ENCODE measurements at regions not wholly inside any gene's neighbourhood (a gene's known extent, or its start where the extent isn't known, plus 50 kb on each side); places are given as distances from the start of the nearest gene placed in this dataset.

- H2BK5ac ChIP-seq (ENCODE audit: low read depth, low read length, poor library complexity) = no peak overlapping the region
- H2AFZ ChIP-seq (ENCODE audit: insufficient read depth, low read length, poor library complexity) = no peak overlapping the region
- no peak overlapping the region for H2BK120ac ChIP-seq (ENCODE audit: insufficient read depth, low read length, poor library complexity)
- H3K18ac ChIP-seq (ENCODE audit: low read length) = no peak overlapping the region
- no peak overlapping the region for H2AK5ac ChIP-seq (ENCODE audit: low read length)
- no peak overlapping the region for H4K12ac ChIP-seq (ENCODE audit: low read depth, low read length)
- H3K23ac ChIP-seq (ENCODE audit: low read length) = no peak overlapping the region
- no peak overlapping the region for H4K8ac ChIP-seq (ENCODE audit: low read depth, low read length)
- no peak overlapping the region for H3K4me3 ChIP-seq (ENCODE audit: low read depth, low read length)
- no peaks in the 10 kb centered on the region for H3K79me2 ChIP-seq (ENCODE audit: control insufficient read depth, insufficient read depth, low read length, poor library complexity)
- no peak for DNase-seq
- H3K36me3 ChIP-seq (ENCODE audit: control insufficient read depth in 1 of 2, insufficient read depth in 2 of 2, low read length in 2 of 2) = no peaks in the 10 kb centered on the region
- H3K9ac ChIP-seq (ENCODE audit: low read length) = no peak overlapping the region
- no peaks in the 10 kb centered on the region for H3K9me3 ChIP-seq (ENCODE audit: insufficient read depth, low read depth, low read length)
- no CpG with 5 or more reads among the region's 1 CpG for WGBS (ENCODE audit: extremely low coverage, insufficient coverage, insufficient read length)
- H3K79me1 ChIP-seq (ENCODE audit: low read length) = peaks cover 2% of the 10 kb centered on the region
- peaks cover 6% of the 10 kb centered on the region in 2 experiments for H3K4me1 ChIP-seq (ENCODE audit: control insufficient read depth in 1 of 2, insufficient read depth in 2 of 2, low read length in 2 of 2)
- H3K4ac ChIP-seq (ENCODE audit: low read depth, low read length) = no peak overlapping the region
- H3K14ac ChIP-seq (ENCODE audit: low read length) = no peak overlapping the region
- no peak overlapping the region for H3K4me2 ChIP-seq (ENCODE audit: low read length)
- H2BK12ac ChIP-seq (ENCODE audit: low read length) = no peak overlapping the region
- no peak overlapping the region for H3K27ac ChIP-seq (ENCODE audit: low read depth, low read length)
- H3K27me3 ChIP-seq (ENCODE audit: insufficient read depth, low read length) = no peaks in the 10 kb centered on the region
- no peak overlapping the region for H4K91ac ChIP-seq (ENCODE audit: low read depth, low read length)
Observed at GRCh38 chr4:106718548-106718947, 317.6 kb downstream of the DKK2 start.

- no peak overlapping the region for H3K23ac ChIP-seq (ENCODE audit: low read length)
- H3K14ac ChIP-seq (ENCODE audit: low read length) = no peak overlapping the region
- H2BK12ac ChIP-seq (ENCODE audit: low read length) = no peak overlapping the region
- no peak overlapping the region for H3K4ac ChIP-seq (ENCODE audit: low read depth, low read length)
- H2BK120ac ChIP-seq (ENCODE audit: insufficient read depth, low read length, poor library complexity) = no peak overlapping the region
- peaks cover 2% of the 10 kb centered on the region for H3K79me1 ChIP-seq (ENCODE audit: low read length)
- H3K9me3 ChIP-seq (ENCODE audit: insufficient read depth, low read depth, low read length) = no peaks in the 10 kb centered on the region
- H3K9ac ChIP-seq (ENCODE audit: low read length) = no peak overlapping the region
- no peak overlapping the region for H4K8ac ChIP-seq (ENCODE audit: low read depth, low read length)
- H3K18ac ChIP-seq (ENCODE audit: low read length) = no peak overlapping the region
- no peak overlapping the region for H3K4me3 ChIP-seq (ENCODE audit: low read depth, low read length)
- no peak overlapping the region for H4K12ac ChIP-seq (ENCODE audit: low read depth, low read length)
- no peak overlapping the region for H3K4me2 ChIP-seq (ENCODE audit: low read length)
- H3K27me3 ChIP-seq (ENCODE audit: insufficient read depth, low read length) = no peaks in the 10 kb centered on the region
- peaks cover 6% of the 10 kb centered on the region in 2 experiments for H3K4me1 ChIP-seq (ENCODE audit: control insufficient read depth in 1 of 2, insufficient read depth in 2 of 2, low read length in 2 of 2)
- H4K91ac ChIP-seq (ENCODE audit: low read depth, low read length) = no peak overlapping the region
- H3K36me3 ChIP-seq (ENCODE audit: control insufficient read depth in 1 of 2, insufficient read depth in 2 of 2, low read length in 2 of 2) = no peaks in the 10 kb centered on the region
- no peak overlapping the region for H2AK5ac ChIP-seq (ENCODE audit: low read length)
- WGBS (ENCODE audit: extremely low coverage, insufficient coverage, insufficient read length) = no CpG with 5 or more reads among the region's 4 CpGs
- DNase-seq = no peak
- H3K79me2 ChIP-seq (ENCODE audit: control insufficient read depth, insufficient read depth, low read length, poor library complexity) = no peaks in the 10 kb centered on the region
- no peak overlapping the region for H2BK5ac ChIP-seq (ENCODE audit: low read depth, low read length, poor library complexity)
- H2AFZ ChIP-seq (ENCODE audit: insufficient read depth, low read length, poor library complexity) = no peak overlapping the region
- no peak overlapping the region for H3K27ac ChIP-seq (ENCODE audit: low read depth, low read length)
Observed at GRCh38 chr4:106717091-106717490, 319.0 kb downstream of the DKK2 start.

- H2AK5ac ChIP-seq (ENCODE audit: low read length) = no peak overlapping the region
- H3K27me3 ChIP-seq (ENCODE audit: insufficient read depth, low read length) = no peaks in the 10 kb centered on the region
- H3K4me2 ChIP-seq (ENCODE audit: low read length) = no peak overlapping the region
- no peaks in the 10 kb centered on the region for H3K36me3 ChIP-seq (ENCODE audit: control insufficient read depth in 1 of 2, insufficient read depth in 2 of 2, low read length in 2 of 2)
- H2AFZ ChIP-seq (ENCODE audit: insufficient read depth, low read length, poor library complexity) = no peak overlapping the region
- H4K91ac ChIP-seq (ENCODE audit: low read depth, low read length) = no peak overlapping the region
- H3K14ac ChIP-seq (ENCODE audit: low read length) = no peak overlapping the region
- no peaks in the 10 kb centered on the region for H3K79me2 ChIP-seq (ENCODE audit: control insufficient read depth, insufficient read depth, low read length, poor library complexity)
- H3K9me3 ChIP-seq (ENCODE audit: insufficient read depth, low read depth, low read length) = no peaks in the 10 kb centered on the region
- H3K23ac ChIP-seq (ENCODE audit: low read length) = no peak overlapping the region
- no peak overlapping the region for H2BK5ac ChIP-seq (ENCODE audit: low read depth, low read length, poor library complexity)
- no peak overlapping the region for H4K8ac ChIP-seq (ENCODE audit: low read depth, low read length)
- no peak overlapping the region for H2BK120ac ChIP-seq (ENCODE audit: insufficient read depth, low read length, poor library complexity)
- peaks cover 6% of the 10 kb centered on the region in 2 experiments for H3K4me1 ChIP-seq (ENCODE audit: control insufficient read depth in 1 of 2, insufficient read depth in 2 of 2, low read length in 2 of 2)
- H3K4me3 ChIP-seq (ENCODE audit: low read depth, low read length) = no peak overlapping the region
- H2BK12ac ChIP-seq (ENCODE audit: low read length) = no peak overlapping the region
- H4K12ac ChIP-seq (ENCODE audit: low read depth, low read length) = no peak overlapping the region
- no peak for DNase-seq
- H3K79me1 ChIP-seq (ENCODE audit: low read length) = peaks cover 2% of the 10 kb centered on the region
- H3K18ac ChIP-seq (ENCODE audit: low read length) = no peak overlapping the region
- no peak overlapping the region for H3K27ac ChIP-seq (ENCODE audit: low read depth, low read length)
- H3K4ac ChIP-seq (ENCODE audit: low read depth, low read length) = no peak overlapping the region
- no peak overlapping the region for H3K9ac ChIP-seq (ENCODE audit: low read length)
Observed at GRCh38 chr4:106715825-106716224, 320.3 kb downstream of the DKK2 start.

GRCh38 chr4:106708464-106708816, 327.7 kb downstream of the DKK2 start:
- Histone ChIP-seq H3K23ac (ENCODE audit: low read length) (no peak overlapping the region), H3K4me1 (ENCODE audit: control insufficient read depth in 1 of 2, insufficient read depth in 2 of 2, low read length in 2 of 2) (no peaks in the 10 kb centered on the region), H2BK5ac (ENCODE audit: low read depth, low read length, poor library complexity) (no peak overlapping the region), H3K18ac (ENCODE audit: low read length) (no peak overlapping the region), H2BK120ac (ENCODE audit: insufficient read depth, low read length, poor library complexity) (no peak overlapping the region), H4K91ac (ENCODE audit: low read depth, low read length) (no peak overlapping the region), H2BK12ac (ENCODE audit: low read length) (no peak overlapping the region), H3K36me3 (ENCODE audit: control insufficient read depth in 1 of 2, insufficient read depth in 2 of 2, low read length in 2 of 2) (no peaks in the 10 kb centered on the region), H4K12ac (ENCODE audit: low read depth, low read length) (no peak overlapping the region), H3K14ac (ENCODE audit: low read length) (no peak overlapping the region), H3K4ac (ENCODE audit: low read depth, low read length) (no peak overlapping the region), H3K27ac (ENCODE audit: low read depth, low read length) (no peak overlapping the region), H3K27me3 (ENCODE audit: insufficient read depth, low read length) (no peaks in the 10 kb centered on the region), H3K79me1 (ENCODE audit: low read length) (no peaks in the 10 kb centered on the region), H3K79me2 (ENCODE audit: control insufficient read depth, insufficient read depth, low read length, poor library complexity) (no peaks in the 10 kb centered on the region), H3K4me3 (ENCODE audit: low read depth, low read length) (no peak overlapping the region), H2AK5ac (ENCODE audit: low read length) (no peak overlapping the region), H2AFZ (ENCODE audit: insufficient read depth, low read length, poor library complexity) (no peak overlapping the region), H4K8ac (ENCODE audit: low read depth, low read length) (no peak overlapping the region), H3K4me2 (ENCODE audit: low read length) (no peak overlapping the region), H3K9ac (ENCODE audit: low read length) (no peak overlapping the region), H3K9me3 (ENCODE audit: insufficient read depth, low read depth, low read length) (no peaks in the 10 kb centered on the region)
- no peak for DNase-seq
- WGBS (ENCODE audit: extremely low coverage, insufficient coverage, insufficient read length) = no CpG with 5 or more reads among the region's 5 CpGs

Data from trophoblast cell (in vitro differentiated cells and primary cell).